Epithelial cell of esophagus (primary cell): ENCODE measurements at regions not wholly inside any gene's neighbourhood (a gene's known extent, or its start where the extent isn't known, plus 50 kb on each side); places are given as distances from the start of the nearest gene placed in this dataset.

ENCODE experiments used
- DNase-seq: peaks from one replicate; pipeline ENCODE4 v3.0.0; 2010; ENCODE audit warnings: low read depth
- H3K4me3 ChIP-seq: 2 replicates; pipeline ENCODE4 v1.5.1; 2011; ENCODE audit warnings: mild to moderate bottlenecking, low read length, control low read depth
- CTCF ChIP-seq: IDR thresholded peaks from 2 replicates; pipeline ENCODE4 v1.5.1; 2011; ENCODE audit warnings: low read depth, mild to moderate bottlenecking, low read length, control low read depth, inconsistent platforms; ENCODE audit not compliant: insufficient read depth; ENCODE audit errors: missing control alignments

- H3K4me3 ChIP-seq: no peak overlapping the region
- no peak for DNase-seq
- no peak for TF ChIP-seq CTCF
Observed at GRCh38 chr4:66667249-66667648, 878.1 kb downstream of the CENPC start.

GRCh38 chr4:66662620-66663019 is 882.7 kb downstream of the CENPC start:
- TF ChIP-seq CTCF: no peak
- no peak overlapping the region for H3K4me3 ChIP-seq

GRCh38 chr4:66658809-66659208 is 886.5 kb downstream of the CENPC start:
- no peak for DNase-seq
- H3K4me3 ChIP-seq: no peak overlapping the region
- no peak for TF ChIP-seq CTCF

More at GRCh38 chr4:66662620-66663019, 882.7 kb downstream of the CENPC start:
- DNase-seq: no peak

- no peak overlapping the region for H3K4me3 ChIP-seq
- no peak for DNase-seq
- TF ChIP-seq CTCF: no peak
Observed at GRCh38 chr4:66655505-66655904, 889.8 kb downstream of the CENPC start.

- no peak overlapping the region for H3K4me3 ChIP-seq
- TF ChIP-seq CTCF: no peak
- DNase-seq: no peak
Observed at GRCh38 chr4:66653937-66654336, 891.4 kb downstream of the CENPC start.

- no peak overlapping the region for H3K4me3 ChIP-seq
- DNase-seq: no peak
- no peak for TF ChIP-seq CTCF
Observed at GRCh38 chr4:66649236-66649635, 896.1 kb downstream of the CENPC start.

- H3K4me3 ChIP-seq: no peak overlapping the region
- TF ChIP-seq CTCF: no peak
- DNase-seq: no peak
Observed at GRCh38 chr4:66647926-66648325, 897.4 kb downstream of the CENPC start.
